Sigmoid colon (tissue), 6 donors: ENCODE measurements at regions not wholly inside any gene's neighbourhood (a gene's known extent, or its start where the extent isn't known, plus 50 kb on each side); places are given as distances from the start of the nearest gene placed in this dataset.

ENCODE experiments used
- DNase-seq: peaks from one replicate; pipeline ENCODE4 v3.0.0-alpha.2; 2019
- H3K27ac ChIP-seq, 4 donors: fragments of 200-600 bp; sonication (generic); one replicate each; pipeline ENCODE4 v1.5.1; 2016 to 2019; ENCODE audit warnings: mild to moderate bottlenecking in 1 of 4
- H3K27me3 ChIP-seq, 3 donors: fragments of 200-600 bp; sonication (generic); one replicate each; pipeline ENCODE4 v1.5.1; 2019; ENCODE audit warnings: mild to moderate bottlenecking in 1 of 3
- H3K36me3 ChIP-seq, 4 donors: fragments of 200-600 bp; sonication (generic); one replicate each; pipeline ENCODE4 v1.5.1; 2016 to 2019
- H3K4me1 ChIP-seq, 4 donors: fragments of 200-600 bp; sonication (generic); one replicate each; pipeline ENCODE4 v1.5.1; 2017 to 2019
- H3K4me3 ChIP-seq, 4 donors: fragments of 200-600 bp; sonication (generic); one replicate each; pipeline ENCODE4 v1.5.1; 2017 to 2019; ENCODE audit warnings: mild to moderate bottlenecking in 2 of 4, moderate library complexity in 1 of 4
- H3K9me3 ChIP-seq, 4 donors: fragments of 200-600 bp in 3 of 4; sonication (generic) in 3 of 4; one replicate each; pipeline versions ENCODE4 v1.5.1 to v1.6.1; 2013 to 2019
- EP300 ChIP-seq, 4 donors: sonication (generic); formaldehyde crosslinking; IDR thresholded peaks; one replicate each; pipeline ENCODE4 v1.6.1; 2017; ENCODE audit warnings: antibody characterized with exemption in 4 of 4
- POLR2A ChIP-seq, 2 donors: fragments of 450-650 bp; IDR thresholded peaks; one replicate each; pipeline ENCODE4 v1.6.1; 2016; ENCODE audit warnings: antibody characterized with exemption in 2 of 2, mild to moderate bottlenecking in 2 of 2, moderate library complexity in 2 of 2
- POLR2AphosphoS5 ChIP-seq, 4 donors: sonication (generic); formaldehyde crosslinking; IDR thresholded peaks; one replicate each; pipeline ENCODE4 v1.6.1; 2017; ENCODE audit warnings: antibody characterized with exemption in 4 of 4
- WGBS, 2 donors: extraction: QIAGEN DNeasy Blood & Tissue Kit; methylation state at CpG; one replicate each; pipeline ENCODE4 v1.1.7; 2013; 5-methylcytosine and 5-hydroxymethylcytosine counted together
- intact Hi-C: fragments of 100-400 bp; cut with DNase I; formaldehyde crosslinking; loops from one replicate; pipeline ENCODE4 v1.15.1; 2023
- TF ChIP-seq, protein P1 (sequence below), 4 experiments: fragments of 450-650 bp in 3 of 4; fragments of 200-600 bp in 1 of 4; IDR thresholded peaks; one replicate each; pipeline ENCODE4 v1.5.1; 2016 to 2019; ENCODE audit warnings: antibody characterized with exemption in 4 of 4, mild to moderate bottlenecking in 3 of 4, moderate library complexity in 2 of 4
- donor health status: healthy with polysubstance abuse.
- donor health status: healthy.

DNA sequence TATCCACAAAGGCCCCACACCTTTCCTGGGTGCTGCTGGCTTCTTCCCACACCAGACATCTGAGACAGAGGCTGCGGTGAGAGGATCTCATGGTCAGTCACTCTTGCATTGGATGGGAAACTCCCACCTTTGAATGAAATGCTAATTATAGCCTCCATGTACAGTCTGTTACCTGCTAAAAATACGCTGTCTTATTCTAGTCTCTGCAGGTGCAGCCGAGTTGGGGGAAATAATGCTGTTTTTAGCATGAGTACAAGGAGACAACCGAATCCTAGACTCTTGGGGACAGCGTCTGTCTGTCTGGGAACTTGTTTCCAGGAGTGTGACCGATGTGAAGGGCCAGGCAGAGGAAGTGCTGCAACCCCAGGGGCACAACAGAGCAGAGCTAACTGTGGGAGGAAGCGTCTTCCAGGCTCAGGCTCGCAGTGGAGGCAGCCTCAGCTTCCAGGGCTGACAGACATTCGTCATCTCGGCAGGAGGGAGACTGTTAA is 286.2 kb downstream of the PREX1 start:
- no peak for TF ChIP-seq POLR2A (IDR thresholded peaks at IDR 0.05)
- DNase-seq, result no peak
- H3K4me3 ChIP-seq, result no peak overlapping the region
- WGBS, 2 donors, result 53 to 76% methylated on average over 10 of the region's 10 CpGs
- intact Hi-C loops, result no loop called here
- H3K27me3 ChIP-seq, result peaks cover 0 to 27% (median 0%) of the 10 kb centered on the region in 3 donors
- no peaks in the 10 kb centered on the region for H3K36me3 ChIP-seq
- peaks cover 0 to 10% (median 3%) of the 10 kb centered on the region in 4 donors for H3K4me1 ChIP-seq
- no peaks in the 10 kb centered on the region for H3K9me3 ChIP-seq
- H3K27ac ChIP-seq, result no peak overlapping the region

DNA sequence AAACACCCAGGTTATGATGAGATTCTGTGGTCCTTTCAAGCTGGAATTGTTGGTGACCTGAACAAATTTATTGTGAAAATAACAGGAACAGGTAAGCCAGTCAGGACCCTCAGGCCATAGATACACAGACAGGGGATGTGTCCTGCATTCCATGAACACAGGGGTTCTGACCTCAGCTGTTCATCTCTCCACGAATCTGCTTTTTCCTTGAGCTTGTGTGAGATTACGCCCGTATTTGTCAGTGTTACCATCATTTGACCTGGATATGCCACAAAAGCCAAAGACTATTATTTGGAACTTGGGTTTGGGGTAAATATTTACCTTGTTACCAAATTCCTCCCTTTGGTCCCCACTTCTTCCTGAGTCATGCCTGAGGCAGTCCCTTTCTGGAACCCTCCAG is 288.9 kb downstream of the PREX1 start:
- intact Hi-C loops, result no loop called here
- Histone ChIP-seq H3K9me3 (no peaks in the 10 kb centered on the region), H3K27ac (no peak overlapping the region), H3K27me3 (peaks cover 0 to 6% (median 0%) of the 10 kb centered on the region in 3 donors), H3K4me1 (peaks cover 0 to 10% (median 3%) of the 10 kb centered on the region in 4 donors), H3K4me3 (no peak overlapping the region), H3K36me3 (no peaks in the 10 kb centered on the region)
- 63 to 70% methylated on average over 3 of the region's 3 CpGs for WGBS, 2 donors
- TF ChIP-seq EP300 (IDR thresholded peaks at IDR 0.05) (no peak), POLR2A (IDR thresholded peaks at IDR 0.05) (no peak), POLR2AphosphoS5 (IDR thresholded peaks at IDR 0.05) (no peak)
- TF ChIP-seq, protein P1, sequence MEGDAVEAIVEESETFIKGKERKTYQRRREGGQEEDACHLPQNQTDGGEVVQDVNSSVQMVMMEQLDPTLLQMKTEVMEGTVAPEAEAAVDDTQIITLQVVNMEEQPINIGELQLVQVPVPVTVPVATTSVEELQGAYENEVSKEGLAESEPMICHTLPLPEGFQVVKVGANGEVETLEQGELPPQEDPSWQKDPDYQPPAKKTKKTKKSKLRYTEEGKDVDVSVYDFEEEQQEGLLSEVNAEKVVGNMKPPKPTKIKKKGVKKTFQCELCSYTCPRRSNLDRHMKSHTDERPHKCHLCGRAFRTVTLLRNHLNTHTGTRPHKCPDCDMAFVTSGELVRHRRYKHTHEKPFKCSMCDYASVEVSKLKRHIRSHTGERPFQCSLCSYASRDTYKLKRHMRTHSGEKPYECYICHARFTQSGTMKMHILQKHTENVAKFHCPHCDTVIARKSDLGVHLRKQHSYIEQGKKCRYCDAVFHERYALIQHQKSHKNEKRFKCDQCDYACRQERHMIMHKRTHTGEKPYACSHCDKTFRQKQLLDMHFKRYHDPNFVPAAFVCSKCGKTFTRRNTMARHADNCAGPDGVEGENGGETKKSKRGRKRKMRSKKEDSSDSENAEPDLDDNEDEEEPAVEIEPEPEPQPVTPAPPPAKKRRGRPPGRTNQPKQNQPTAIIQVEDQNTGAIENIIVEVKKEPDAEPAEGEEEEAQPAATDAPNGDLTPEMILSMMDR (IDR thresholded peaks at IDR 0.05), result no peak
- DNase-seq, result no peak

DNA sequence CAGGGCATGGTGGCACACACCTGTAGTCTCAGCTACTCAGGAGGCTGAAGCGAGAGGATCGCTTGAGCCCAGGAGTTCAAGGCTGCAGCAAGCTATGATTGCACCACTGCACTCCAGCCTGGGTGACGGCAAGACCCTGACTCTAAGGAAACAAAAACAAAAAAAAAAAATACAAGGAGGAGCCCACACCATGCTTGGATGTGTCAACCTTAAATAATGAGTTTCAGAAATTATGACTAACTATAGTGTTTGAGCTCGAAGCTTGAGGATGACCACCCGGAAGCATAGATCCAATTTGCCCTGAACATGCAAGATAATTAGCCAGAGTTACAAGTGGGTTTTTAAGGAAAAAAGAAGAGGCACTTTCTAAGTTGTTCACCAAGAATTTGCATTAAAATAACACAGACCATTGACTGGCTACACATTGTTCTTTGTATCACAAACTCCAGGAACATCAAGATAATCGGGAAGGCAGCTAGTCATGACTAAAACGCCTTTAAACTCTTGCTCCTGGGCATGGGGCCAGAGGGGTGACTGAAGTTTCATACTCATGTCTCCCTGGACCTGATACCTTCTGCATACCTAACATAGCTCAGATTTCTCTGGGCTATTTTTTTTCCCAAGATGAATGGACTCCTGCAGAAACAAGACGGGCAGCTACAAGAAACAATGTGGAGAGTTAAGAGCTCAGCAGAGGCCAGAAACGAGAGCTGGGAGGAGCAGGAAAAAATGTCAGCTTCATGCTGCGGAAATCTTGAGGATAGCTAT is 289.6 kb downstream of the PREX1 start:
- H3K36me3 ChIP-seq, result no peaks in the 10 kb centered on the region
- peaks cover 0 to 1% (median 0%) of the 10 kb centered on the region in 3 donors for H3K27me3 ChIP-seq
- H3K4me1 ChIP-seq, result peaks cover 0 to 10% (median 3%) of the 10 kb centered on the region in 4 donors
- 60 to 66% methylated on average over 10 of the region's 10 CpGs for WGBS, 2 donors
- no peak for DNase-seq
- TF ChIP-seq EP300 (IDR thresholded peaks at IDR 0.05), result no peak
- TF ChIP-seq POLR2AphosphoS5 (IDR thresholded peaks at IDR 0.05), result no peak
- TF ChIP-seq POLR2A (IDR thresholded peaks at IDR 0.05), result no peak
- TF ChIP-seq, protein P1 (IDR thresholded peaks at IDR 0.05), result no peak
- no peak overlapping the region for H3K4me3 ChIP-seq
- intact Hi-C loops, result no loop called here
- H3K9me3 ChIP-seq, result no peaks in the 10 kb centered on the region
- H3K27ac ChIP-seq, result no peak overlapping the region

DNA sequence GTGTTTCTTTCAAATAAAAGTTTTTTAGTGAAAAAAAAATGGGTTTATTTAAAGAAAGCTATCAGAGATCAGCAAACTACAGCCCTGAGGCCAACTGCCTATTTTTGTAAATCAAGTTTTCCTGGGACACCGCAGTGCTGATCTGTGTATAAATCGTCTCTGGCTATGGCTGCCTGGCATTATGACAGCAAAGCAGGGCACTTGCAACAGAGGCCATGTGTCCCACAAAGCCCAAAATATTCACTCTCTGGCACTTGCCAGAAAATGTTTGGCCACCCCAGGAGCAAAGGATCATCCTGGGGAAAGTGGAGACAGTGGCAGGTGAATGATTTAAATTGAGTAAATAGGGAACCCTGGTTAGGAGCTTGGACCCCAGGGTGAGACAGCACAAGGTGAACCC is 291.6 kb downstream of the PREX1 start:
- no peaks in the 10 kb centered on the region for H3K27me3 ChIP-seq
- TF ChIP-seq POLR2AphosphoS5 (IDR thresholded peaks at IDR 0.05) (no peak), POLR2A (IDR thresholded peaks at IDR 0.05) (no peak), EP300 (IDR thresholded peaks at IDR 0.05) (no peak)
- TF ChIP-seq, protein P1 (IDR thresholded peaks at IDR 0.05), result no peak
- peaks cover 0 to 10% (median 3%) of the 10 kb centered on the region in 4 donors for H3K4me1 ChIP-seq
- no peak overlapping the region for H3K27ac ChIP-seq
- no peaks in the 10 kb centered on the region for H3K36me3 ChIP-seq
- DNase-seq, result peak; percentile 18
- H3K9me3 ChIP-seq, result no peaks in the 10 kb centered on the region
- H3K4me3 ChIP-seq, result no peak overlapping the region
- intact Hi-C loops, result no loop called here
- WGBS, 2 donors, result 83 to 84% methylated on average over 2 of the region's 2 CpGs

DNA sequence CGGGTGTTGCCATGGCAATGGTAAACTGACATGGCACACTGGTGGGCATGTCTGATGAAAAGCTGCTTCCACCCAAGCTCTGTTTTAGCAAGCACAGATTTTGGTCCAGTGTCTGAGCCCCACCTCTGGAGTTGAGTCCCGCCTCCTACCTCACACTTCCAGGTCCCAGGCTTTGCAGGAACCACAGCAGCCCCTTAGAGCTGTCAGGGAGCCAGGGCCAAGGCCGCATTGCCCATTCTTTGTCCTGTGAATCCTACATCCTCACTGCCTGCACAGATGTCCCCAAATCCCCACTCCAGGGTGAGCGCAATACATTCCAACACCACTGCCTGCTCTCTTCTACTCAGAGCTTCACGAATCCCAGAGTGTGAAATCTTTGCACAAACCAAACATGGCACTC is 292.2 kb downstream of the PREX1 start:
- Histone ChIP-seq H3K36me3 (no peaks in the 10 kb centered on the region), H3K27ac (no peak overlapping the region), H3K9me3 (no peaks in the 10 kb centered on the region), H3K4me1 (peaks cover 0 to 10% (median 3%) of the 10 kb centered on the region in 4 donors), H3K27me3 (no peaks in the 10 kb centered on the region), H3K4me3 (no peak overlapping the region)
- no peak for TF ChIP-seq EP300 (IDR thresholded peaks at IDR 0.05)
- no peak for TF ChIP-seq POLR2AphosphoS5 (IDR thresholded peaks at IDR 0.05)
- TF ChIP-seq, protein P1 (IDR thresholded peaks at IDR 0.05), result no peak
- TF ChIP-seq POLR2A (IDR thresholded peaks at IDR 0.05), result no peak
- 83 to 88% methylated on average over 5 of the region's 5 CpGs for WGBS, 2 donors
- intact Hi-C loops, result no loop called here
- DNase-seq, result peak; percentile 5
